NOMO-1 treated with dmso at 0.1 percent for 144 hours (cell line): ENCODE measurements at regions not wholly inside any gene's neighbourhood (a gene's known extent, or its start where the extent isn't known, plus 50 kb on each side); places are given as distances from the start of the nearest gene placed in this dataset.

Experiments
- DNase-seq: peaks from one replicate; lab custom pipeline; 2025; ENCODE audit not compliant: unreplicated experiment; lab: John Stamatoyannopoulos, UW

DNA sequence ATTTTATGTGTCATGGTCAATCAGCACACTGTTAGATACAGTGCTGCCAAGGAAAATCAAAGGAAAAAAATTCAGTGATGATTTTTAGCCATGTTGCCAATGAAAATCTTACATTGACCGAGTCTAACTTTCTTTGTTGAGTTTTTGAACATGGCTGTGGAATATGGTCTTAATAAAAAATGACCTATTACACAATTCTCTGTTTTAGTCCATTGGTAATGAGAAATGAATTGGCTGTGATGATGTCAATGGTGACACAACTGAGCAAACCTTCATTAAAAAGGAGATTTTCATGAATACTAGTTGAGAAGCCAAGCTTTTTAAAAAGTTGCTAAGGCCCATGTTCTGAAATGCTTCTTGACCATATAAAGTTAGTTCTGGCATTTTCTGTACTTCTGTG lies 225.9 kb upstream of the GYPA start:
- no peak for DNase-seq

DNA sequence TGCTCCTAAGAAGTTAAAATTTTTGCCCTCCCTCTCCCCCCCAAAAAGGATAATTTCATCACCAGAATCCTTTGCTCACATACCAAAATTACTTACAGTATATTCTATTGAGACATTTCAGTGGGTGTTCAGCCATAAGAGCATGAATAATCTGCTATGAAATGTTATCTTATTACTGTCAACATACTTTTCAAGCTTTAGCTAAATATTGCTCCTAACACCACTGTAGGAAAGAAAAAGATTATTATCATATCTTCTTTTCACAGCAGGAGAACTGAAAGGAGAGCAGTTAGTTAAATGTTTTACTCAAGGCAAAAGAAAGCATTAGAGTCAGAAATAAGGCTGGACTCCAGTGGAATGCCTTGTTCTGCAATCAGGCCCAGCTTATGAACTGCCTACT lies 231.0 kb upstream of the GYPA start:
- no peak for DNase-seq

DNA sequence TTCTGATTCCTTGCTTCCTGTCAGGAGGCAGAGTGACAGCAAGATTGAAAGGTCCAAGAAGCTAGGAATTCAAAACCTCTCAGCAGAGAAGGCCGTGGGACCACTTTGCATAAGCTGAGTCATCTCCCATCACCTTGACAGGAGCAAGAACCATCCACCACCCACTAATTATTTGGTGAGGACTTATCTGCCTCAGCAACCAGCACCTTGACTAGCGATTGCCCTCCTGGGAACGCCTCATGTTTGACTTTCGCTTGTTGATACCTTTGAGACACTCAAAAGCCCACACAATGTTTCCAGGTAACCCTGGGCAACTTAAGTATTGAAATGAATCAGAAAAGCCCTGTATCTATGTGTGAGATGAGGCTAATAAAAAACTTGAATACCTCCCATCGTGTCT lies 233.5 kb upstream of the GYPA start:
- no peak for DNase-seq

DNA sequence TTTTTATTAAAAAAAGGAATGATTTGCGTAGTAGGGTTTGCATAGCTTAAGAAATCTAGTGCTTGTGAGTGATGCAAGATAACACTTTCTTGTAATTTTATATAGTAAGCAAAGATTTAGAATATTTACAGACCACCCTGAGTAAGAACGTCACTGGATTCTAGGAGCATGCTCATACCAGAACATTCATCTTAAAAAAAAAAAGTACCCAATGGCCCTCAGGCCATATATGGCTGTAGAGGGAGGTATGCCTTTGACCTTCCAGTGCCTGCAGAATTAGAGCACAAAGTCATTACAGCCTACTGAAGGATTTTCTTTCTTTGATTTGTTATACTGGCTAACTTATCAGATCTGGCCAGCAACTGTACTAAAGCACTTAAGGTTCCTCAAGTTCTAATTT lies 236.3 kb upstream of the GYPA start:
- no peak for DNase-seq

DNA sequence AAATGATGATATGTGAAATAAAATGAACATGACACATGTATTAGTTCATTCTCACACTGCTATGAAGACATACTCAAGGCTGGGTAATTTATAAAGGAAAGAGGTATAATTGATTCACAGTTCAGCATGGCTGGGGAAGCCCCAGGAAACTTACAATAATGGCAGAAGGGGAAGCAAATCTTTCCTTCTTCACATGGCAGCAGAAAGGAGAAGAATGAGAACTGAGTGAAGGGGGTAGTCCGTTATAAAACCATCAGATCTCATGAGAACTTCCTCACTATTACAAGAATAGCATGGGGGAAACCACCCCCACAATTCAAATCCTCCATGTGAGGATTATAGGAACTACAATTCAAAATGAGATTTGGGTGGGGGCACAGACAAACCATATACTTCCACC lies 243.9 kb upstream of the GYPA start:
- no peak for DNase-seq

DNA sequence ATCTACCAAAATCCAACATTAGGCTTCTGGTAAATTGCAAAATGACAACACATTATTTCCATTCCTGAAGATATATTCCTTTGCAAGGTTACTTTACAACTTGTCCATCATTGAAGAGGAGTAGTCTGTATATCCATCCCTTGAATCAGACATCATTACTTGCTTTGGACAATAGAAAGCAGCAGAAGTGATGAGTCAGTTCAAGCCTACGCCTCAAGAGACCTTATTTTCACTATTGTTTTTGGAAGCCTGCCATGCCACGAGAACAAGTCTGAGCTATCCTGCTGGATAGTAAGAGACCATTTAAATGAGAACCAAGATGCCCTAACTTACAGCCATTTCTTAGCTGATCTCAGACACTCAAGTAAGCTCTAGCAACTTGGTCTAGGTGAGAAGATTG lies 246.0 kb upstream of the HHIP start:
- DNase-seq: no peak

DNA sequence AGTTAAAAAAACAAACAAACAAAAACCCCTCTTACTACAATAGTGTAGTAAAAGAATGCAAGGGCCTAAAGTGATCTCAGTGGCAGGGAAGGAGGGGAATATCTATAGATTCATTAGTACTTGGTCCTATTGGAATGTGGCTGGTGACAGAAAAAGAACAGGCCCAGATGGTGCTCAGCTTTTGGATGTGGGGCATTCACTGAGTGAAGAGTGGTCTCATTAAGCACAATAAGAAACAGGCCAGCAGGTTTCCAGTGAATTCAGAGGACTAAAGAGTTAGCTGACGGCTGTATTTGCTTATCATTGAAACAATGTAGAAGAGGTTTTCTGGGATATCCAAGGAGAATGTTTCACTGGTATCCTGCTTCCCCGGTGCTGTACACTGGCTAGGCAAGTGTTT lies 243.8 kb upstream of the HHIP start:
- no peak for DNase-seq

DNA sequence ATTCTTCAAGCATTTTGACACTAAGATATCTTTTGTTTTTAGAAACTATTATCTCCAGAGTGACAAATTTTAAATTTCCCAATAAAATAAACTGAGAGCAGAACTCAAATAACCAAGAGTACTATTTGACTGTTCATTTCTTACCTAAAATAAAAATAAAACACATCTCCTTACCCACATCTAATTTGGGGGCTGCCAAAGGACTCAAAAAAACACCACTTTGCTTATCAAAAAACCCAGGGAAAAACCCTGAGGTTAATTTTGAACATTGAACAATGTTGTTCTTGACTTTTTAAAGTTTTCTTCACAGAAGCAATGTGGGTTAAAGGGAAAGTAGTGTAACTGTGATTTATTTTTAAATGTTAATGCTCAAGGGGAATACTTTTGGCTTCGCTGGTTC lies 243.0 kb upstream of the HHIP start:
- DNase-seq: no peak

DNA sequence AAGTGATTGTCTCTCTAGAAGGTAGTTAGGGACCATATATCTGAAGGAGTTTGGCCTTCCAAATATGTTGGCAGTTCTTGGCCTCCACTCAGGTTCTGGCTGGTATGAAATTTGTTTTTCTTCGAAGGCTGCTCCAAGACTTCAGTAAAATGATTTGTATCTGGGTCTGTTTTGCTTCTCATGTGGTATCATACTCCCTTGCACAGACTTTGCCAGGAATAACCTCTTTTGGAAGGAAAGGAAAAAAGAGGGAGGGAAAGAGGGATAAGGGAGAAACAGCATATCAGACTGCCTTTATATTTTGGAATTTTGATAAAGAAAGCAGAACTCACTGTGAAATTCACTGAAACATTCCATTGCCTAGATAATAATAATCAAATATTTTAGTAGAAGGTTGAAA lies 242.1 kb upstream of the HHIP start:
- no peak for DNase-seq

DNA sequence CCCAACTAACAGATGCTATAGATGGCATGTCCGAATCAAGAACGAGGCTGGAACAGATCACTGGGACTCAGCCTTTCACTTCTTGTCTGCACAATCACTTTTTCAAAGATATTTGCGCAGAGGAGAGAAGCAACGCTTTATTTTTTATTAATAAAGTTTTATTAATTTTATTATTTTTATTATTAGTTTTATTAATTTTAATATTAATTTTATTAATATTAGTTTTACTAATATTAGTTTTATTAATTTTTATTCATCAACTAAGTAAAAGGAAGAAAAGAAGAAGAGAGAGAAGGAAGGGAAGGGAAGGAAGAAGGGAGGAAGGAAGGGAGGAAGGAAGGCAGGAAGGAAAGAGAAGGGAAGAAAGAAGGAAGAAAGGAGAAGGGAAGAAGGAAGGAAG lies 236.4 kb upstream of the HHIP start:
- no peak for DNase-seq

DNA sequence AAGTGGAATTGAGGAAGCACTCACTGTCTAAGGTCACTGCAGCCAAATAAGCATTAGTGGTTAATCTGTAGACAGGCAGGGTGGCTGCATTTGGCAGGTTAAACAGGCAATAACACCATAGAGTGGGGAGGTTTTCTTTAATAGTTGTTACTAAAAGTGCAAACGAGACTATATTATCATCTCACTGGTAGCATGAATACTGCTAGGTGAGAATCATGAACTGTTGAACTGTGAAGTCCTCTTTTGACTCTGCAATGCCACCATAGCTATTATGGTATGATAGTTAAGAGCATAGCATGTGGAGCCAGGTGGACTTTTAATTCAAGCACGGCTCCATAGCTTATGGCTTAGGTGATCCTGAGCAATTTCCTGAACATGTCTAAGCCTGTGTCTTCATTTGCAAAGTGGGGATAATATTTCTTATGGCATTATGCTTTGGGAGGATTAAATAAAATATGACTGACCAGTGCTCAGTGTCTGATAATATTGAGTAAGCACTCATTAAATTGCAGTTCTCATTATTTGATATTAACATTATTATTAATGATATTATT lies 235.6 kb upstream of the HHIP start:
- DNase-seq: no peak

DNA sequence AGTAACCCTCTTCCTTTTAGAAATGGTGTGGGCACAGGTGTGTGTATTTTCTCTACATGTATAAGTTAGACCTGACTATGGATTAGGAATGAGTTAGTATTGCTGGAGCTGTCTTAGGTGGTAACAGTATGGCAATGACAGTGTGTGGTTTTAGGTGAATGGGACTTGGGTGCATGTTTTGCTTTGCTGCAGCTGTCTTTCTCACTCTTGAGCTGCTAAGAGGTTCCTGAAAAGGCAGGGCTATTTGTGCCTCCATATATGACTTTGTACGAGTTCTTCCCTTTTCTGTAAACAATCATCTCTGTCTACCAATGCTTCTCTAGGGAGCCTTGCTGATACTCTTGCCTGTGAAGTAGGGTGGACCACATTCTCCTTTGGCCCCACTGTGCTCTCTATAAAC lies 234.8 kb upstream of the HHIP start:
- no peak for DNase-seq

DNA sequence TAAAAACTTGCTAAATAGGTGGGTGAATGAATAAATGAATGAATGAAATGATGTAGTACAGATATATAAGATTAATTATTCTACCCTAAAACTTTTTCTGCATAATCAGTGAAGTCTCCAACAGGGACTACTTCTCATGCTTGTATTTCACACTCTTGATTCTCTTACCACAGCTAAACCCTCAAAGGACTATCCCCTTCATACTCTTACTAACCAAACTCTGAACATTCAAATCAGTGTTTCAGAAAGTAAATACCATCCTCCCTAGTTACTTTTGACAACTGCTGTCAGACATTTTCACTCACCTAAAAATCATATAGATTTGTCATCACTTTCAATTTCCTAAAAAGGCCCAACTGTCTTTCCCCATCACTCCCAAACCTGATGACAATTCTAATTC lies 234.3 kb upstream of the HHIP start:
- no peak for DNase-seq

DNA sequence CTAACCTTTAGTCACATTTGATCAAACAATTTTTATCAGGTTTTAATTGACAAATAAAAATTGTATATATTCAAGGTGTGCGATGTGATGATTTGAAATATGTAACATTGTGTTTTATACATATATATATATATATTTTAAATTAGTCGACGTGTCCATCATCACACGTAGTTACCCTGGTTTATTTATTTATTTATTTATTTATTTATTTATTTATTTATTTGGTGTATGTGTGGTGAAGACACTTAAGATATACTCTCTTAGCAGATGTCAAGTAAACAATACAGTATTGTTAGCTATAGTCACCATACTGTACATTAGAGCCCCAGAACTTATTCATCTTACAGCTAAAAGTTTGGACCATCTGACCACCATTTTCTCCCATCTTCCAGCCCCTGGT lies 224.9 kb upstream of the HHIP start:
- no peak for DNase-seq

DNA sequence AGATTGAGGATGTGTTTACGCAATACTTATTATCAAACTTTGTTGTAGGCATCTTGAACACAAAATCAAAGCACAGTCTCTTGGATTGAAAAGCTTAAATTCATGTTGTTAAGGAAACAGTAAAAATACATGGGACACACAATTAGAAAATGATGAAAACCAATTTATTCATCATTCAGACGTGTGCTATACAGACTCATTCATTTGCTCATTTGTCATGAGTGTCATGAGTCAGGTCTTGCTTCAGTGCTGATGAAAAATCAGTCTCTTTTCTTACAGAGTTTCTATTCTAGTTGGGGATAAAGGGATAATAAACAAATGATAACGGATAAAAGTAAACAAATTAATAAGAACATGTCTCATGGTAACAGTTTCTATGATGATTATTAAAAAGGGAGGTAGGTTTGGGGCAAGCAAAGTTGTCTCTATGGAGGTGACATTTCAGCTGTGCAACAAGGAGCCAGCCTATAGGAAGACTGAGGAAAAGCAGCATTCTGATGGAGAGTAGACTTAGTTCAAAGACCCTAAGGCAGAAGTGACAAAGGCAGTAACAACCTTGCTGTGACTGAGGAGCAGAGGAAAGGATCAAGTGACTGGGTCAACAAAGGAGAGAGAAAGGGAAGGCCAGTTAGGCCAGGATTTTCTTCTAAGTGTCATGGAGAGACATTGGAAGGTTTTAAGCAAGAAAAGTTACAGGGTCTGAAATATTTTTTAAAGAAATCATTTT lies 224.0 kb upstream of the HHIP start:
- DNase-seq: no peak

DNA sequence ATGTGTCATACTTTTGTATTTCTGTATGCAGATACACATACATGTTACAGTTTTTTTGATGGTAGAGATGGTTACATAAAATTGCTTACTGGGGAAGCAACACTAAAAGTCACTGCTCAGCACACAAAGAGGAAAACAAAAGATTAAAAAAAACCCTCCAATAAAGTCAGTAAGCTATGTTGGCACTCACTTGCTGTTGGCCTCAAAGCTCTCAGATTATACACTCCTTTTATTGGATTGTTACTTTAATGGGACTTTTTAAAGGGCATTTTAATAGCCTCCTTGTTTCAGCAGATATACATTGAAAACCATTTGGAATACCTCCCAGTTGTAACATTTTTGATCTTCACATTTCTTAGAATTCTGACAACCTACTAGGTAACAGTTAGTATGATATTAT lies 222.0 kb upstream of the HHIP start:
- no peak for DNase-seq

DNA sequence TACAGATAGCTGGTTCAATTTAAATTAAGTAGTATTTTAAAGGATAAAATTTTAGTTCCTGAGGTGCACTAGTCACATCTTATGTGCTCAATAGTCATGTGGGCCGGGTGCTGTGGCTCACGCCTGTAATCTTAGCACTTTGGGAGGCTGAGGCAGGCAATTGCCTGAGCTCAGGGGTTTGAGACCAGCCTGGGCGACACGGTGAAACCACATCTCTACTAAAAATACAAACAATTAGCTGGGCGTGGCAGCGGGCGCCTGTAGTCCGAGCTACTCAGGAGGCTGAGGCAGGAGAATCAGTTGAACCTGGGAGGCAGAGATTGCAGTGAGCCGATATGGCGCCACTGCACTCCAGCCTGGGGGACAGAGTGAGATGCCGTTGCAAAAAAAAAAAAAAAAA lies 219.9 kb upstream of the HHIP start:
- peak; percentile 20 for DNase-seq

DNA sequence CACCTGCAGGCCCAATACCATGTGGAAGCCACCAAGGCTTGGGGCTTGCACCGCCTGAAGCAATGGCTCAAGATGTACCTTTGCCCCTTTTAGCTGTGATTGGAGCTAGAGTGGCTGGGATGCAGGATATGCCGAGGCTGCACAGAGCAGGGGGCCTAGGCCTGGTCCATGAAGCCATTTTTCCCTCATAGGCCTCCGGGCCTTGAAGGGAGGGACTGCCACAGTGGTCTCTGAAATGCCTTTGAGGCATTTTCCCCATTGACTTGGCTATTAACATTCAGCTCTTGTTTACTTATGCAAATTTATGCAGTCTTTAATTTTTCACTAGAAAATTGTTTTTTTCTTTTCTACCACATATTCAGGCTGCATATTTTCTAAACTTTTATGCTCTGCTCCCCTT lies 203.2 kb upstream of the HHIP start:
- DNase-seq: no peak

DNA sequence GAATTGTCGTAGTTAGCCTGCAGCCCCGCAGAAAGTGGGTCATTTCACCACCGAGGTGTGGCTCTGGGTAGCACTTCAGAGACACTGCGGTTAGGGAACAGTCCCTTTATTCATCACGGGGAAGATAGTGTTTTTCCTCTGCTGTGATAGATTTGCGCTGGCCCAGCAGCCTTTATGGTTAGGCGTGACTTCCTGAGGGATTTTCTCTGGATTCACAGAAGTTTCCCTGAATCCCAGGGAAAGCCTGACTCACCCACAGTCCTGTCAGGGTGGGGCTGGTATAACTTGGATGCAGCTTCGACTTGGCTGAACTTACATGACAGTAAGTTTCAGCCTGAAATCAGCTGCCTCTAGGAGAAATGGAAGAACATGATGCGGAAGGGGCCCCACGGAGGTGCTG lies 196.3 kb upstream of the HHIP start:
- DNase-seq: no peak

DNA sequence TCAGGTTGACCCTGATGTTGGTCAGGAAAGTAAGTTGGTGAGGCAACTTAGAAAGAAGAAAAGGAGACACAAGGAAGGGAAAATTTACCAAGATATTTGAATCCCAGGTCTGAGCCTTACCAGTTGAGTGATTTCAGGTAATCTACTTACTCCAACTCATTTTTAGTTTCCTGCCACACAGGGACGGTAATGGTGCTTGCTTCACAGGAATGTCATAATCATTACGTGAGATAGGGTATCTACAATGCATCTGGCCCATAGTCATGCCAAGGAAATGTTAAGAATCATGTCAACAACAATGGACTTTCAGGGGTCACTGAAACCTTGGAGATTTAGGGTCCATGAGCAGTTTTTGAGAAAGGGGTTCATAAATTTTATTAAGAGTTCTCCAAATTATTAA lies 195.4 kb upstream of the HHIP start:
- no peak for DNase-seq

DNA sequence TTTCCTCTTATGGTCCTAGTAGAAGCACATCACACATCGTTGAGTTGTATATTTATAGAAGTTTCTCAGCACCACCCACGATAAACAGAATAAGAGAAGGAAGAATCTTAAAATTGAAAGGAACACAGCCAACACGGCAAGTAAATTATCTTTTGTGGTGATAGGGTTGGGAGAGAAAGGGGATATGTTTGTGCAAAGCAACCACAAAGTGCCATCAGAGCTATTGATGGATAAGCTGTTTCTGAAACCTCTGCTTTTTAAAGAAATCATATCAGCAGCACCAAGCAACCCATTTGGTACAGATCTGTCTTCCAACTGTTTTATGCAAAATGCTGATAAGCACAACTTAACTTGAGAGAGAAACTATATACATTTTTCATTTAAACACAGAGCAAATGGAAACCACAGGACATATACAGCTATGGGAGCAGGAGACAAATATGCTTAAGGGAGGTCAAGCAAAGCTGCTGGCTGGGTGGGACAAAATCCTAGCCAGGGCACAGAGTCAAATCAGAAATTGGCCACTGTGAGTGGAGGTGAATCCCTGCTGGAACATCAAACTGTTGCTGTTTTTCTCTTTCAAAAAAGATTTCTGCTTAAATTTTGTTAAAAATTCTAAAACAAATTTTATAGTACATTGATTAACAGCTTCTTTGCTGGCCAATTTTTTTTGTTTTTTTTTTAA lies 194.0 kb upstream of the HHIP start:
- DNase-seq: no peak

DNA sequence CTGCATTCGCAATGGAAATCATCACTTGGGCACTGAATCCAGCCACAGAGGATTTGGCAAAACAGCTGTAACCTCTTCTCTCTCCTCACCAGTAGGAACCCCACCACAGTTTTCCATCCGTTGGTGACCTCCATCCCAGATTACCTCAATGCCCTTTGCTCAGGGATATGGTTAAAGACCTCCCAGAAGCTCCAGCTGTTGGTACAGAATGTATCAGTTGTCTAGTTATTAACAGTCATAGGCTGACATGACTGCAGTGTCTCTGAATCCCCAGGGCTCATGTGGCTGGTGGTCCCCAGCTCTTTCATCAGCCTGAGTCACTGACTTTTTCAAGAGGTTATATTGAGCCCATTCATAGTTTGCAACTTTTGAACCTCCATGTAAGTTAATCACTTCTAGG lies 189.8 kb upstream of the HHIP start:
- DNase-seq: no peak

DNA sequence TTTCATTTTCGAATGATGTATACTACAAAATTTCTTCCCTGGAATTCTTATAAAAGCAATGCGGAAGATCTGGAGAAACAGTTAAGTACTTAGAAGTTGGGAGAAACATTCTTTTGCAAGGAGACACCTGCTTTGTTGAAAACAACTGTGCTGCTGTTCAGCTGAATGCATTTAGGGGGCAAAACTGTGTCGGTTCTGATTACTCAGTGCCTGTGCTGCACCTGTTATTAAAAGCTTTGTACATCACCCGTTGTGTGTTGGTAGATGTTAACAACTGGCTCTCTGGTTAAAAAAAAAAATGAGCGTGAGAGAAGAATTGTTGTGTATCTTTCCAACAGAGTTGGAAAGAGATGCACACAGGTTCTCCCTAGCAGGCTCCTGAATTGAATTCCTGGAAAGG lies 184.1 kb upstream of the HHIP start:
- no peak for DNase-seq
